ENCODE measurements at regions not wholly inside any gene's neighbourhood (a gene's known extent, or its start where the extent isn't known, plus 50 kb on each side); places are given as distances from the start of the nearest gene placed in this dataset.
"Not testable (repeated sequence)": the region's sequence is repeated elsewhere in the genome, so short reads cannot be mapped to it uniquely, and the experiment has no call there.

GRCh38 chr1:189315035-189315901 is 1162.4 kb downstream of the BRINP3 start:
- DNase-seq (ENCODE audit: extremely low read depth, insufficient read length): no peak
- no peaks in the 10 kb centered on the region for H3K27me3 ChIP-seq (replicated peaks; ENCODE audit: control insufficient read depth, insufficient read depth, low read length)
- no peak overlapping the region for H3K4me3 ChIP-seq (replicated peaks; ENCODE audit: low read depth, low read length)
- no peaks in the 10 kb centered on the region for H3K36me3 ChIP-seq (ENCODE audit: control insufficient read depth, insufficient read depth, low read length)
- no peak for TF ChIP-seq CTCF (IDR thresholded peaks at IDR 0.05; ENCODE audit: insufficient read depth, low read length, poor library complexity, severe bottlenecking)

GRCh38 chr1:189323091-189323490 is 1154.6 kb downstream of the BRINP3 start:
- TF ChIP-seq CTCF (IDR thresholded peaks at IDR 0.05; ENCODE audit: insufficient read depth, low read length, poor library complexity, severe bottlenecking): no peak
- Histone ChIP-seq H3K4me3 (replicated peaks; ENCODE audit: low read depth, low read length) (no peak overlapping the region), H3K36me3 (ENCODE audit: control insufficient read depth, insufficient read depth, low read length) (no peaks in the 10 kb centered on the region), H3K27me3 (replicated peaks; ENCODE audit: control insufficient read depth, insufficient read depth, low read length) (no peaks in the 10 kb centered on the region)
- DNase-seq (ENCODE audit: extremely low read depth, insufficient read length): no peak

GRCh38 chr1:189331071-189331470 is 1146.6 kb downstream of the BRINP3 start:
- not testable (repeated sequence) for DNase-seq (ENCODE audit: extremely low read depth, insufficient read length); H3K27me3 ChIP-seq (replicated peaks; ENCODE audit: control insufficient read depth, insufficient read depth, low read length); H3K36me3 ChIP-seq (ENCODE audit: control insufficient read depth, insufficient read depth, low read length); H3K4me3 ChIP-seq (replicated peaks; ENCODE audit: low read depth, low read length)

GRCh38 chr1:189336115-189337100 is 1141.3 kb downstream of the BRINP3 start:
- no peaks in the 10 kb centered on the region for H3K36me3 ChIP-seq (ENCODE audit: control insufficient read depth, insufficient read depth, low read length)
- no peak for DNase-seq (ENCODE audit: extremely low read depth, insufficient read length)
- TF ChIP-seq CTCF (IDR thresholded peaks at IDR 0.05; ENCODE audit: insufficient read depth, low read length, poor library complexity, severe bottlenecking): no peak

GRCh38 chr1:189349607-189350006 is 1128.1 kb downstream of the BRINP3 start:
- no peak for DNase-seq (ENCODE audit: extremely low read depth, insufficient read length)
- Histone ChIP-seq H3K27me3 (replicated peaks; ENCODE audit: control insufficient read depth, insufficient read depth, low read length) (no peaks in the 10 kb centered on the region), H3K36me3 (ENCODE audit: control insufficient read depth, insufficient read depth, low read length) (no peaks in the 10 kb centered on the region), H3K4me3 (replicated peaks; ENCODE audit: low read depth, low read length) (no peak overlapping the region)
- TF ChIP-seq CTCF (IDR thresholded peaks at IDR 0.05; ENCODE audit: insufficient read depth, low read length, poor library complexity, severe bottlenecking): no peak

More at GRCh38 chr1:189336115-189337100, 1141.3 kb downstream of the BRINP3 start:
- Histone ChIP-seq H3K4me3 (replicated peaks; ENCODE audit: low read depth, low read length) (no peak overlapping the region), H3K27me3 (replicated peaks; ENCODE audit: control insufficient read depth, insufficient read depth, low read length) (no peaks in the 10 kb centered on the region)

All from GM06990 (cell line).